Spleen (tissue), 7 donors: ENCODE measurements at regions not wholly inside any gene's neighbourhood (a gene's known extent, or its start where the extent isn't known, plus 50 kb on each side); places are given as distances from the start of the nearest gene placed in this dataset.

Experiments
- POLR2AphosphoS5 ChIP-seq, 3 donors: sonication (generic); formaldehyde crosslinking; IDR thresholded peaks; one replicate each; pipeline ENCODE4 v1.5.1; 2017; ENCODE audit warnings: antibody characterized with exemption in 3 of 3
- TF ChIP-seq, protein P1 (sequence below), 11 experiments: fragments of 200-600 bp in 7 of 11; fragments of 450-650 bp in 4 of 11; sonication (generic) in 4 of 11; IDR thresholded peaks in 8 of 11; conservative IDR thresholded peaks in 3 of 11; 1 replicate in 7 of 11; 2 replicates in 4 of 11; pipeline versions ENCODE4 v1.4.0 to v1.8.0; 2016 to 2021; ENCODE audit warnings: antibody characterized with exemption in 11 of 11, inconsistent platforms in 4 of 11, mild to moderate bottlenecking in 1 of 11
- donor health status: DM: no; HTN: no; CAD: no; lungs with moderate emphysema.
- donor health status: DM: no; HTN: no; CAD: no.
- donor health status: DM: no; HTN: no; CAD: no.

DNA sequence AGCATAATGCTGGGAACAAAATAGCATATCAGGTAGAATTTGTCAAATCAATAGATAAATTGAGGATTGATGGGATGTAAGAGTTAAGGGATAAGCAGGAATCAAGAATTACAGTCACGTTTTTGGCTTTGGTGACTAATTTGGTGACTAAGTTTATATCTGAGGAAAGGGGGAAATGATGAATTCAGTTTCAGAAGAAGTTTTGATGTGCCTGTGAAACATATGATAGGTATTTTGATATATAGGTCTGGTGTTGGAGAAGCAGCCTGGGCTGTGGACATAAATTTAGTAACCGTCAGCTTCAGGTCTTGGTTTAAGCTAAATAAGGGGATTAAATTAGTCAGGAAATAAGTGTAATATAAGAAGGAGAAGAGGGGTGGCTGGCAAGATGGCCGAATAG lies 79.0 kb upstream of the EDA2R start:
- TF ChIP-seq, protein P1, sequence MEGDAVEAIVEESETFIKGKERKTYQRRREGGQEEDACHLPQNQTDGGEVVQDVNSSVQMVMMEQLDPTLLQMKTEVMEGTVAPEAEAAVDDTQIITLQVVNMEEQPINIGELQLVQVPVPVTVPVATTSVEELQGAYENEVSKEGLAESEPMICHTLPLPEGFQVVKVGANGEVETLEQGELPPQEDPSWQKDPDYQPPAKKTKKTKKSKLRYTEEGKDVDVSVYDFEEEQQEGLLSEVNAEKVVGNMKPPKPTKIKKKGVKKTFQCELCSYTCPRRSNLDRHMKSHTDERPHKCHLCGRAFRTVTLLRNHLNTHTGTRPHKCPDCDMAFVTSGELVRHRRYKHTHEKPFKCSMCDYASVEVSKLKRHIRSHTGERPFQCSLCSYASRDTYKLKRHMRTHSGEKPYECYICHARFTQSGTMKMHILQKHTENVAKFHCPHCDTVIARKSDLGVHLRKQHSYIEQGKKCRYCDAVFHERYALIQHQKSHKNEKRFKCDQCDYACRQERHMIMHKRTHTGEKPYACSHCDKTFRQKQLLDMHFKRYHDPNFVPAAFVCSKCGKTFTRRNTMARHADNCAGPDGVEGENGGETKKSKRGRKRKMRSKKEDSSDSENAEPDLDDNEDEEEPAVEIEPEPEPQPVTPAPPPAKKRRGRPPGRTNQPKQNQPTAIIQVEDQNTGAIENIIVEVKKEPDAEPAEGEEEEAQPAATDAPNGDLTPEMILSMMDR (IDR thresholded peaks at IDR 0.05 in 8 of 11, conservative IDR thresholded peaks at IDR 0.05 in 3 of 11) = no peak
- no peak for TF ChIP-seq POLR2AphosphoS5 (IDR thresholded peaks at IDR 0.05)
